SK-N-SH (cell line): ENCODE measurements at regions not wholly inside any gene's neighbourhood (a gene's known extent, or its start where the extent isn't known, plus 50 kb on each side); places are given as distances from the start of the nearest gene placed in this dataset.
A peak's percentile ranks its signal among the peaks of the same experiment; 100 is the strongest.
"Not testable (repeated sequence)": the region's sequence is repeated elsewhere in the genome, so short reads cannot be mapped to it uniquely, and the experiment has no call there.

Experiments
- CTCF ChIA-PET: fragments of 300-600, 350-600 bp; formaldehyde crosslinking; extraction: SDS; loops from one replicate; lab custom pipeline; 2021; lab: Yijun Ruan, JAX
- POLR2A ChIA-PET: fragments of 350-600 bp; sonication (Branson Sonifier 250); formaldehyde crosslinking; extraction: SDS; loops from one replicate; lab custom pipeline; 2020; ENCODE audit warnings: antibody characterized with exemption, inconsistent platforms; lab: Yijun Ruan, JAX
- DNase-seq: peaks from one replicate; pipeline ENCODE4 v3.0.0; 2012
- H2AFZ ChIP-seq: fragments of 200-600 bp; sonication (generic); 2 replicates; pipeline ENCODE4 v1.8.1; 2016; ENCODE audit warnings: antibody characterized with exemption, mild to moderate bottlenecking, low read depth
- H3F3A ChIP-seq: fragments of 200-600 bp; sonication (generic); replicated peaks from 2 replicates; pipeline ENCODE3; 2016; ENCODE audit warnings: antibody characterized with exemption, mild to moderate bottlenecking; ENCODE audit not compliant: insufficient read depth
- H3K27ac ChIP-seq, 2 experiments: fragments of 200-500 bp in 1 of 2; fragments of 200-600 bp in 1 of 2; sonication (Bioruptor generic) in 1 of 2; sonication (generic), shearing (Covaris generic) in 1 of 2; 2 replicates each; pipeline versions ENCODE4 v1.5.1 to v1.6.1; 2014 to 2016; ENCODE audit warnings: low read depth in 2 of 2, inconsistent platforms in 1 of 2, low read length in 1 of 2, mild to moderate bottlenecking in 1 of 2, mixed read lengths in 1 of 2
- H3K27me3 ChIP-seq: fragments of 200-600 bp; sonication (generic), shearing (Covaris generic); 2 replicates; pipeline ENCODE4 v1.6.1; 2016; ENCODE audit warnings: mixed run types; ENCODE audit not compliant: insufficient read depth
- H3K36me3 ChIP-seq, 2 experiments: fragments of 200-500 bp in 1 of 2; fragments of 200-600 bp in 1 of 2; sonication (Bioruptor generic) in 1 of 2; sonication (generic) in 1 of 2; replicated peaks in 1 of 2; 2 replicates each; pipeline versions ENCODE3 to v1.5.1; 2014 to 2016; ENCODE audit warnings: low read length in 1 of 2, mild to moderate bottlenecking in 1 of 2; ENCODE audit not compliant: insufficient read depth in 2 of 2, control insufficient read depth in 1 of 2
- H3K4me1 ChIP-seq, 2 experiments: fragments of 200-500 bp in 1 of 2; fragments of 200-600 bp in 1 of 2; sonication (Bioruptor generic) in 1 of 2; sonication (generic), shearing (Covaris generic) in 1 of 2; 2 replicates each; pipeline versions ENCODE4 v1.5.1 to v1.6.1; 2014 to 2016; ENCODE audit warnings: low read depth in 1 of 2, low read length in 1 of 2, mixed run types in 1 of 2; ENCODE audit not compliant: insufficient read depth in 2 of 2, control insufficient read depth in 1 of 2
- H3K4me2 ChIP-seq: fragments of 200-600 bp; sonication (generic), shearing (Covaris generic); 2 replicates; pipeline ENCODE4 v1.6.1; 2017; ENCODE audit warnings: mixed run types
- H3K4me3 ChIP-seq, 2 experiments: fragments of 200-500 bp in 1 of 2; fragments of 200-600 bp in 1 of 2; sonication (Bioruptor generic) in 1 of 2; sonication (generic), shearing (Covaris generic) in 1 of 2; 2 replicates each; pipeline versions ENCODE4 v1.5.1 to v1.8.1; 2014 to 2016; ENCODE audit warnings: low read depth in 2 of 2, inconsistent platforms in 1 of 2, low read length in 1 of 2, mild to moderate bottlenecking in 1 of 2, mixed read lengths in 1 of 2, moderate library complexity in 1 of 2
- H3K79me2 ChIP-seq: fragments of 200-600 bp; sonication (generic); 2 replicates; pipeline ENCODE4 v1.8.1; 2017; ENCODE audit warnings: mild to moderate bottlenecking; ENCODE audit not compliant: insufficient read depth
- H3K9ac ChIP-seq: fragments of 200-600 bp; sonication (generic); 2 replicates; pipeline ENCODE4 v1.6.1; 2017; ENCODE audit warnings: mixed run types
- H3K9me2 ChIP-seq: fragments of 200-600 bp; sonication (generic); 2 replicates; pipeline ENCODE4 v1.6.1; 2017; ENCODE audit warnings: mixed run types
- H3K9me3 ChIP-seq: fragments of 200-600 bp; sonication (generic); 2 replicates; pipeline ENCODE4 v1.6.1; 2017; ENCODE audit warnings: mixed run types, mild to moderate bottlenecking, moderate library complexity
- H4K20me1 ChIP-seq: fragments of 200-600 bp; sonication (generic); 2 replicates; pipeline ENCODE4 v1.6.1; 2017; ENCODE audit warnings: mild to moderate bottlenecking, mixed run types; ENCODE audit not compliant: insufficient read depth
- ELF1 ChIP-seq: IDR thresholded peaks from 2 replicates; pipeline ENCODE4 v1.4.0; 2012
- EZH2phosphoT487 ChIP-seq: fragments of 200-600 bp; sonication (generic); IDR thresholded peaks from 2 replicates; pipeline ENCODE4 v1.6.1; 2017; ENCODE audit warnings: low read depth, mixed run types, mild to moderate bottlenecking, antibody characterized with exemption, moderate library complexity, borderline replicate concordance
- FOSL2 ChIP-seq: IDR thresholded peaks from 2 replicates; pipeline ENCODE4 v1.4.0; 2012; ENCODE audit warnings: low read depth, mild to moderate bottlenecking, moderate library complexity, borderline replicate concordance
- FOXJ3 ChIP-seq: sonication (generic); formaldehyde crosslinking; IDR thresholded peaks from 2 replicates; pipeline ENCODE4 v1.5.1; 2020; ENCODE audit warnings: mild to moderate bottlenecking, missing genetic modification reagents
- GABPA ChIP-seq: IDR thresholded peaks from 2 replicates; pipeline ENCODE4 v1.4.0; 2012; ENCODE audit warnings: low read depth, mild to moderate bottlenecking
- GATA2 ChIP-seq: sonication (generic); formaldehyde crosslinking; IDR thresholded peaks from 2 replicates; pipeline ENCODE4 v1.5.0; 2020; ENCODE audit warnings: mild to moderate bottlenecking, missing genetic modification reagents
- JUND ChIP-seq: IDR thresholded peaks from 2 replicates; pipeline ENCODE4 v1.4.0; 2012
- MEF2A ChIP-seq: IDR thresholded peaks from 2 replicates; pipeline ENCODE4 v1.4.0; 2012; ENCODE audit warnings: low read depth, borderline replicate concordance
- MXI1 ChIP-seq: IDR thresholded peaks from 2 replicates; pipeline ENCODE4 v1.6.1; 2012; ENCODE audit warnings: mild to moderate bottlenecking, low read depth, low read length, improper control_type of control experiment
- NRF1 ChIP-seq: IDR thresholded peaks from 2 replicates; pipeline ENCODE4 v1.6.1; 2012; ENCODE audit warnings: low read depth, mild to moderate bottlenecking, low read length
- POLR2AphosphoS5 ChIP-seq: IDR thresholded peaks from 2 replicates; pipeline ENCODE4 v1.6.1; 2012; ENCODE audit warnings: low read depth, low read length
- RAD21 ChIP-seq: IDR thresholded peaks from 2 replicates; pipeline ENCODE4 v1.6.1; 2012; ENCODE audit warnings: mild to moderate bottlenecking, low read length
- RCOR1 ChIP-seq: fragments of 150-350 bp; IDR thresholded peaks from 2 replicates; pipeline ENCODE4 v1.6.1; 2017; ENCODE audit warnings: antibody characterized with exemption, low read length
- RFX5 ChIP-seq: IDR thresholded peaks from 2 replicates; pipeline ENCODE4 v1.6.1; 2012; ENCODE audit warnings: mild to moderate bottlenecking, improper control_type of control experiment, low read length
- RXRA ChIP-seq: IDR thresholded peaks from 2 replicates; pipeline ENCODE4 v1.4.0; 2012; ENCODE audit warnings: low read depth, mild to moderate bottlenecking, borderline replicate concordance
- TAF1 ChIP-seq: IDR thresholded peaks from 2 replicates; pipeline ENCODE4 v1.6.1; 2012; ENCODE audit warnings: low read depth, mild to moderate bottlenecking, low read length, moderate library complexity, borderline replicate concordance
- TCF12 ChIP-seq: IDR thresholded peaks from 2 replicates; pipeline ENCODE4 v1.4.0; 2012
- YY1 ChIP-seq: IDR thresholded peaks from 2 replicates; pipeline ENCODE4 v1.4.0; 2012; ENCODE audit warnings: low read depth, mild to moderate bottlenecking
- WGBS: methylation state at CpG from one replicate; pipeline ENCODE4 v1.1.6; 2017; ENCODE audit warnings: low lambda C conversion rate; 5-methylcytosine and 5-hydroxymethylcytosine counted together
- TF ChIP-seq, protein P1 (sequence below): IDR thresholded peaks from 2 replicates; pipeline ENCODE4; 2012
- TF ChIP-seq, protein P2 (sequence below): fragments of 200-600 bp; sonication (generic); IDR thresholded peaks from 2 replicates; pipeline ENCODE4 v1.6.1; 2017; ENCODE audit warnings: antibody characterized with exemption, mild to moderate bottlenecking, moderate library complexity
- TF ChIP-seq, protein P3 (sequence below): IDR thresholded peaks from 2 replicates; pipeline ENCODE4 v1.4.0; 2012; ENCODE audit warnings: low read depth
- TF ChIP-seq, protein P4 (sequence below): IDR thresholded peaks from 2 replicates; pipeline ENCODE4 v1.4.0; 2012; ENCODE audit warnings: low read depth, borderline replicate concordance

DNA sequence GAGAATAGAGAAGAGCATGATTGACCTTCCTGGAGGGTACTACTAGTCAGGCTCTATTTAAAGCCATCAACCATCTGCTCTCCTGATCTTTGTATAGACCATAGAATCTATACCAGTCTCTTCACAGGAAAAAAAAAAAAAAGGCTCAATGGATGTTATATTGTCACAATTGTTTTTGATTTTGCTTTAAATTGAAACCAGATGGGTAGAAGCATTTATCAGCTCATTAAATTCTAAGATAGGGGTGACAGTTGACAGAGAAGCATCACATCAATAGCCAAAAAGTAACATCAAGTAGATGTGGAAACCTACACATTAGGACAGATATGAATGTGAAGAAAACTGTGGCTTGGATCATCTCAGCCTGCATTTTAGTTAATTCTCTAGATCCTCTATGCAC, 558.9 kb upstream of the MBL2 start (continued):
- TF ChIP-seq, protein P1, sequence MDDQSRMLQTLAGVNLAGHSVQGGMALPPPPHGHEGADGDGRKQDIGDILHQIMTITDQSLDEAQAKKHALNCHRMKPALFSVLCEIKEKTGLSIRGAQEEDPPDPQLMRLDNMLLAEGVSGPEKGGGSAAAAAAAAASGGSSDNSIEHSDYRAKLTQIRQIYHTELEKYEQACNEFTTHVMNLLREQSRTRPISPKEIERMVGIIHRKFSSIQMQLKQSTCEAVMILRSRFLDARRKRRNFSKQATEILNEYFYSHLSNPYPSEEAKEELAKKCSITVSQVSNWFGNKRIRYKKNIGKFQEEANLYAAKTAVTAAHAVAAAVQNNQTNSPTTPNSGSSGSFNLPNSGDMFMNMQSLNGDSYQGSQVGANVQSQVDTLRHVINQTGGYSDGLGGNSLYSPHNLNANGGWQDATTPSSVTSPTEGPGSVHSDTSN: 0 out of 2 replicates have a peak, but pooled peaks have one; percentile 16
- TF ChIP-seq, protein P2, sequence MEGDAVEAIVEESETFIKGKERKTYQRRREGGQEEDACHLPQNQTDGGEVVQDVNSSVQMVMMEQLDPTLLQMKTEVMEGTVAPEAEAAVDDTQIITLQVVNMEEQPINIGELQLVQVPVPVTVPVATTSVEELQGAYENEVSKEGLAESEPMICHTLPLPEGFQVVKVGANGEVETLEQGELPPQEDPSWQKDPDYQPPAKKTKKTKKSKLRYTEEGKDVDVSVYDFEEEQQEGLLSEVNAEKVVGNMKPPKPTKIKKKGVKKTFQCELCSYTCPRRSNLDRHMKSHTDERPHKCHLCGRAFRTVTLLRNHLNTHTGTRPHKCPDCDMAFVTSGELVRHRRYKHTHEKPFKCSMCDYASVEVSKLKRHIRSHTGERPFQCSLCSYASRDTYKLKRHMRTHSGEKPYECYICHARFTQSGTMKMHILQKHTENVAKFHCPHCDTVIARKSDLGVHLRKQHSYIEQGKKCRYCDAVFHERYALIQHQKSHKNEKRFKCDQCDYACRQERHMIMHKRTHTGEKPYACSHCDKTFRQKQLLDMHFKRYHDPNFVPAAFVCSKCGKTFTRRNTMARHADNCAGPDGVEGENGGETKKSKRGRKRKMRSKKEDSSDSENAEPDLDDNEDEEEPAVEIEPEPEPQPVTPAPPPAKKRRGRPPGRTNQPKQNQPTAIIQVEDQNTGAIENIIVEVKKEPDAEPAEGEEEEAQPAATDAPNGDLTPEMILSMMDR: no peak
- TF ChIP-seq MEF2A (no peak), RFX5 (0 out of 2 replicates have a peak, but pooled peaks have one; percentile 18), GABPA (no peak)

DNA sequence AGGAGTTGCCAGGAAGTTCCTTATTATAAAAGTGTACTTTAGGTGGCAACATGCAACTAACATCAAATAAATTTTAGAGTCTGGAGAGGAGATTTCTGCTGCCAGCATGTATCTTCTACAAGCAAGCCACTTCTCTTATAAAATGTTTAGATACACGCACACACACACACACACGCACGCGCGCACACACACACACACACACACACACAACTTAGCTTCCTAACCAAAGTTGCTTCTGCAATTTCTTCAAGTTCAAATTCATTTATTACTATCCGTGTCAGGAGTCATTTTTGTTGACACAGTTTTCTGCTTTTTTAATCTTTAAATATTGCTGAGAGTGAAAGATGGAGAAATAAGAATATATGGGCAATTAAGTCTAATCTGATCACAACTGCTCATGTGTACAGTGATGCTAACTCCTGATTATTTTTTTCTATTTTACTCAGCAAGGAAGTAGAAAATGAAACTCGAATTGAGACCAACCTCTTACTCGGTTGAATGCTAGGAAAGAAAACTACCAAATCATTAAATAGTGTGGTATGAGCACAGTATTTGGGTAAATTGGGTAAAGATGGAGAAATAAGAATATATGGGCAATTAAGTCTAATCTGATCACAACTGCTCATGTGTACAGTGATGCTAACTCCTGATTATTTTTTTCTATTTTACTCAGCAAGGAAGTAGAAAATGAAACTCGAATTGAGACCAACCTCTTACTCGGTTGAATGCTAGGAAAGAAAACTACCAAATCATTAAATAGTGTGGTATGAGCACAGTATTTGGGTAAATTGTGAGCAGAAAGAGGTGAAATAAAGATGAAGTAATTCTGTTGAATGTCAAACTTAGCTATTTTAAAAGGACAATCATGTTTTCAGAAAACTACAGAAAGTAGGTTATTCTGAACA, 554.1 kb upstream of the MBL2 start:
- H2AFZ ChIP-seq, H3K27me3 ChIP-seq, H3F3A ChIP-seq, H3K36me3 ChIP-seq, H3K79me2 ChIP-seq, H3K27ac ChIP-seq, CTCF ChIA-PET, H3K9me2 ChIP-seq, H3K9ac ChIP-seq, H3K9me3 ChIP-seq, H4K20me1 ChIP-seq, DNase-seq, H3K4me3 ChIP-seq, POLR2A ChIA-PET, H3K4me1 ChIP-seq, H3K4me2 ChIP-seq: not testable (repeated sequence)
- 41% methylated on average over 10 of the region's 10 CpGs for WGBS

DNA sequence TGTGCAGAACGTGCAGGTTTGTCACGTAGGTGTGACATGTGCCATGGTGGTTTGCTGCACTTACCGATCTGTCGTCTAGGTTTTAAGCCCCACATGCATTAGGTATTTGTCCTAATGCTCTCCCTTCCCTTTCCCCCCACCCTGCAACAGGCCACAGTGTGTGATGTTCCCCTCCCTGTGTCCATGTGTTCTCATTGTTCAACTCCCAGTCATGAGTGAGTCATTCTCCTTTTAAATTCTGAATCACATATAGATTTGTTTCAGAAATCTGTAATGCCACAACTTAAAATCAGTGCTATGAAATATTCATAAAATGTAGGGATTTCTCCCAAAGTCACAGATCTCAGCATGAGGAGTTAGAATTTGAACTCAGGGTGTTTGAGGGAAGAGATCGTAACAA, 552.5 kb upstream of the MBL2 start:
- Histone ChIP-seq H2AFZ (peak overlapping the region; percentile 44; the same call in 1 of the 2 replicates), H3K4me1 (no peaks in the 10 kb centered on the region), H3K79me2 (no peaks in the 10 kb centered on the region), H3F3A (no peaks in the 10 kb centered on the region), H3K9me3 (no peaks in the 10 kb centered on the region), H3K9ac (no peak overlapping the region), H3K4me3 (no peak overlapping the region), H3K27me3 (no peaks in the 10 kb centered on the region), H3K27ac (peak overlapping the region in 1 of 2 experiments; percentile 7; a peak in 1 of 4 replicates), H3K4me2 (no peak overlapping the region), H4K20me1 (no peaks in the 10 kb centered on the region), H3K36me3 (no peaks in the 10 kb centered on the region), H3K9me2 (peaks cover 2% of the 10 kb centered on the region; the same call in 1 of the 2 replicates)
- DNase-seq: no peak
- WGBS: 68% methylated on average over 5 of the region's 5 CpGs
- ChIA-PET CTCF (interaction anchor here (0.7 kb wide), 1 partner anchor 8 kb away, joined by 3 read pairs; no protein-coding TSS in a partner anchor), POLR2A (no interaction called here)
- TF ChIP-seq TAF1 (no peak), RCOR1 (no peak), FOXJ3 (CRISPR knock-in tag) (no peak), GATA2 (CRISPR knock-in tag) (no peak), EZH2phosphoT487 (no peak), MEF2A (no peak), POLR2AphosphoS5 (no peak), MXI1 (no peak), ELF1 (no peak), JUND (peak; percentile 40; the same call in 1 of the 2 replicates), TCF12 (peak; percentile 29; the same call in 1 of the 2 replicates), NRF1 (no peak), FOSL2 (peak; percentile 57; the same call in 1 of the 2 replicates), RAD21 (no peak), YY1 (no peak), GABPA (no peak), RXRA (no peak)
- TF ChIP-seq, protein P3, sequence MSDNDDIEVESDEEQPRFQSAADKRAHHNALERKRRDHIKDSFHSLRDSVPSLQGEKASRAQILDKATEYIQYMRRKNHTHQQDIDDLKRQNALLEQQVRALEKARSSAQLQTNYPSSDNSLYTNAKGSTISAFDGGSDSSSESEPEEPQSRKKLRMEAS: no peak
- TF ChIP-seq, protein P4, sequence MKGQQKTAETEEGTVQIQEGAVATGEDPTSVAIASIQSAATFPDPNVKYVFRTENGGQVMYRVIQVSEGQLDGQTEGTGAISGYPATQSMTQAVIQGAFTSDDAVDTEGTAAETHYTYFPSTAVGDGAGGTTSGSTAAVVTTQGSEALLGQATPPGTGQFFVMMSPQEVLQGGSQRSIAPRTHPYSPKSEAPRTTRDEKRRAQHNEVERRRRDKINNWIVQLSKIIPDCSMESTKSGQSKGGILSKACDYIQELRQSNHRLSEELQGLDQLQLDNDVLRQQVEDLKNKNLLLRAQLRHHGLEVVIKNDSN: no peak
